ENCODE measurements at regions not wholly inside any gene's neighbourhood (a gene's known extent, or its start where the extent isn't known, plus 50 kb on each side); places are given as distances from the start of the nearest gene placed in this dataset.

GRCh38 chr6:137286916-137287315 is 67.7 kb upstream of the IFNGR1 start:
- TF ChIP-seq CTCF (IDR thresholded peaks at IDR 0.05) (no peak), EP300 (IDR thresholded peaks at IDR 0.05) (no peak), POLR2A (IDR thresholded peaks at IDR 0.05) (no peak)

Data from tibial nerve (tissue), 4 donors.